OCI-LY3 (cell line): ENCODE measurements at regions not wholly inside any gene's neighbourhood (a gene's known extent, or its start where the extent isn't known, plus 50 kb on each side); places are given as distances from the start of the nearest gene placed in this dataset.

Experiments
- EZH2phosphoT487 ChIP-seq: fragments of 200-600 bp; shearing (Covaris generic); IDR thresholded peaks from 2 replicates; pipeline ENCODE4 v1.6.1; 2018; ENCODE audit warnings: antibody characterized with exemption, mixed run types, low read depth
- TF ChIP-seq, protein P1 (sequence below): fragments of 200-600, 300-600 bp; sonication (generic); IDR thresholded peaks from 2 replicates; pipeline ENCODE4 v1.5.1; 2014; ENCODE audit warnings: antibody characterized with exemption, low read length, low read depth

DNA sequence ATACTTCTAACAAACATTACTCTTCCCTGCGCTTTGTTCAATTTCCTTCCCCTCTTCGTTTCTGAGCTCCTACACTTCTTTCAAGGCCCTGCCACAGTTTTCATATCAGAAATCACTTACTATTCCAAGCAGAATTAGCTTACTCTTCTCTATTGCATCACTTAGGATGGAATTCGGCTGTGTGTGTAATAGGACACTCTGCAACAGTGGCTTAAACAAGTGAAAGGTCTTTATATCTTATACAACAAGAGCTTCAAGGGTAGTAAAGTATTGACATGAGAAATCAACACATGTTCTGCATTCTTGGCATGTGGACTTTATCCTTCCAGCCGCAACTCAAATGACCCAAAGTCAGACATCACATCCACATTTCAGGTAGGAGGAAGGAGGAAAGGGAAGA, 279.6 kb downstream of the PCDH20 start:
- TF ChIP-seq, protein P1, sequence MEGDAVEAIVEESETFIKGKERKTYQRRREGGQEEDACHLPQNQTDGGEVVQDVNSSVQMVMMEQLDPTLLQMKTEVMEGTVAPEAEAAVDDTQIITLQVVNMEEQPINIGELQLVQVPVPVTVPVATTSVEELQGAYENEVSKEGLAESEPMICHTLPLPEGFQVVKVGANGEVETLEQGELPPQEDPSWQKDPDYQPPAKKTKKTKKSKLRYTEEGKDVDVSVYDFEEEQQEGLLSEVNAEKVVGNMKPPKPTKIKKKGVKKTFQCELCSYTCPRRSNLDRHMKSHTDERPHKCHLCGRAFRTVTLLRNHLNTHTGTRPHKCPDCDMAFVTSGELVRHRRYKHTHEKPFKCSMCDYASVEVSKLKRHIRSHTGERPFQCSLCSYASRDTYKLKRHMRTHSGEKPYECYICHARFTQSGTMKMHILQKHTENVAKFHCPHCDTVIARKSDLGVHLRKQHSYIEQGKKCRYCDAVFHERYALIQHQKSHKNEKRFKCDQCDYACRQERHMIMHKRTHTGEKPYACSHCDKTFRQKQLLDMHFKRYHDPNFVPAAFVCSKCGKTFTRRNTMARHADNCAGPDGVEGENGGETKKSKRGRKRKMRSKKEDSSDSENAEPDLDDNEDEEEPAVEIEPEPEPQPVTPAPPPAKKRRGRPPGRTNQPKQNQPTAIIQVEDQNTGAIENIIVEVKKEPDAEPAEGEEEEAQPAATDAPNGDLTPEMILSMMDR = no peak
- no peak for TF ChIP-seq EZH2phosphoT487
